ENCODE measurements at regions not wholly inside any gene's neighbourhood (a gene's known extent, or its start where the extent isn't known, plus 50 kb on each side); places are given as distances from the start of the nearest gene placed in this dataset.

DNA sequence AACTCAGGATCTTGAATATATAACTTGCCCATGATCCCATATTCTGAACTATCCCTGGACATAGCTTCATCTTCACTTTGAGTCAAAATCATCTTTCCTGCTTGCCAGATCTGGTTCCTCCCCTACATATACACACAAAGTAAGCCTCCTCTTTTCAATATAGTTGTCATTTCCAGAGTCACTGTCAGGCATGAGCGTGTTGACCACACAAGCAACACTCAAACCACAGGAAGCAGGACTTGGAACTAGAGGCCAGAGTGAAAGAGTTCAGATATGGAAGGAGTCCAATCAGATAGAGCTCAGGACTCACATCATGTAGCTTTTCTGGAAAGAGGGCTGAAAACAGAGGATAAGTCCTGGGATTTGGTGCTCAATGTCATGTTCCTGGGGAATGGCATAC lies 1140.6 kb downstream of the BCL11B start:
- DNase-seq (ENCODE audit: low read depth in 1 of 2, low spot score in 1 of 2) = no peak

DNA sequence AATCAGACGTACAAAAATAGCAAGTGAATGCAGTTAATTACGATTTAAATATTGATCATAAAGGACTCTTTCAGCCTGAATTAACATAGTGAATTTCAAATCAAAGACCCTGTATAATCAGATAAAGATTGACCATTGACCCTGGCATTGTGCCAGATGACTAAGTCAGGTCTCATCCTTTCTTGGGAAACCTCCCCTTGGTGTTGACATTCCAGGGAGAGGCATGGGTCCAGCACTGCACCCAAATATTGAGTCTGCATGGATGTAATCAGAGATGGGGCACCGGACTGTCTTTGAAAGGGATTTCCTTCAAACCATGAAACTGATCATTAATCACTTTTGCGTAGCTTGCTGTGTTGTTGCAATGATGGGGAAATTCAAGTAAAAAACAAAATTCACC lies 1138.2 kb downstream of the BCL11B start:
- no peak for DNase-seq (ENCODE audit: low read depth in 1 of 2, low spot score in 1 of 2)

DNA sequence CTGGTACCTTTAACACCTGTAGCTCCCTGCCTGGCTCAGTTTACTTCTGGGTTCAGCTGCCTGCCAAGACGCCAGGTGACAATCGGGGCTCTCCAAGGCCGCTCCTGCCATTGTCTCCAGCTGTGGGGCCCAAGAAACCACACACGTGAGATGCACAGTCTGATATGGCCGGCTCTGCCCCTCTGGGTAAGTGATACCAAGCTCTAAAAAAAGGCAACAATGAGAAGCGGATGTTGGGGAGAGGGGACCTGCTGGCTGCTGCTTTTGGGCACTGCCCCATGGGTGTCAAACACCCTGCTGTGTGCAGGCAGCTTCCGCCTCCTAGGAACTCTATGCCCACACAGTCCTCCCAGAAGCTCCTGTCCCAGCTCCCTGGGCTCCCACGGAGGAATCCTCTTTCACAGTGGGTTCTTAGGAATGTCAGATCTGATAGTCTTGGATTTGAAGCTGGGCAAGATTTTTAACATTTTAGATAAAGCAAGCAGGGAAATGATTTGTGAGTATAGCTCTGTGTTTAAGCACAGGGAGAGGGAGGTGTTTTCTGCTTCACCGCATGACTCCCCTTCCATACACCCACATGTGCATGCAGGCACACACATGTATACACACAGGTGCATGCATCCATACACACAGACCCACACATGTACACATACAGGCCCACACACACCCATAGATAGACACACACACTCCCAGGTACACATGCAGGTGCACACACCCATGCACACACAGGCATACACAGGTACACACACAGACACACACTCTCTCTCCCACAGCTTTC lies 1135.8 kb downstream of the BCL11B start:
- no peak for DNase-seq (ENCODE audit: low read depth in 1 of 2, low spot score in 1 of 2)

DNA sequence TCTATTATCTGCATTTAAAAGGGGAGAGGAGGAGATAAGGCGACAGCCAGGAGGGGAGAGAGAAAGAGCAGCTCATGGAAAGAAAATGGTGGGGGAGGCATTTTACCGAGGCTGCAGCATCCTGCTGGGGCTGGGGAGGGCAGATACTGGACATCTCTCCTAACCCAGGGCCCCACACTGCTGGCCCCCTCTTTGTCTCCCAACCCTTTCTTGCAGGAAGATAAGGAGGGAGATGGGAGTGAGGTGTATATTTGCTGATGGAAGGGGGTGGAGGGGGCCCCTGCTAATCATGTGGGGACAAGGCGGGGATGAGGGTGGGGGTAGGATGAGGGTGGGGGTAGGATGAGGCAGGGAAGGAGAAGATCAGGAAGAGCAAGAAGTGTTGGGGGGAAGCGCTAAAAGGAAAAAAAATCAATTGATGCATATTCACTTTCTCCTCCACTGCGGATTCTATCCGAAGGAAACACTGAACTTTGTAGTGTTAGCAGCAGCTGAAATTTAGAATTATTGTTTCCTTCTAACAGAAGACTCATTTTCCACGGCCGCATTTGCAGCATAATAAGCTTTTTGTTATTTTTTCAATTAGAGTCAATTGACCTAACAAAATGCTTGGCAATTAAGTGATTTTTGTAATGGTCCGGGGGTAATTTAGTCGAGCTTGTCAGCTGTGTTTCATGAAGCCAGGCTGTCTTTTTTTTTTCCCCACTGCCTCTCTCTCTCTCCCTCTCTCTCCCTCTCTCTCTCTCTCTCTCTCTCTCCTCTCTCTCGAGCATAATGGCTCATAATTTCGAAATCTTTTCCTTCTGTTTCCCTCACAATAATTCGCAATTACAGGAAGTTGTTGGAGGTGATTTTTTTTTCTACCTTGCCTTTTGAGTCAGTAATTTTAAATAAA lies 1134.6 kb downstream of the BCL11B start:
- no peak for DNase-seq (ENCODE audit: low read depth in 1 of 2, low spot score in 1 of 2)

DNA sequence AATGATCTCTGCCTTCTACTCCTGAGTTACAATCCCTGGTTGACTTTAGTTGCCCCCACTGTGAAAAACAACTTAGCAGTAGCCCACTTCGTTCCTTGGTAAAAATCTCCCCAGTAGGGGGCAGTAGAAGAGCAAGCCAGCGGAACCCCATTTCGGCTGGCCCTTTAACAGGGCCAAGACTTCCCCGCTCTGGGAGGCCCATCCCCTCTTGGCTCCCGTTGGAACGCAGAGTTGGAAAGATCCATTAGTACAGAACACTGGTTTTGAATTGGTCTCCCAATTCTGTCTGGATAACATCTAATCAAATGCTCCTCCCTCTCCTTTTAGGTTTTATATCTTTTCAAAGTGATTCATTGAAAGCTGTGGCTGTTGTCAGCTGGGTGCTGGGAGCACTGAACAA lies 1133.3 kb downstream of the BCL11B start:
- peak; percentile 41 to 71 for DNase-seq (ENCODE audit: low read depth in 1 of 2, low spot score in 1 of 2)

DNA sequence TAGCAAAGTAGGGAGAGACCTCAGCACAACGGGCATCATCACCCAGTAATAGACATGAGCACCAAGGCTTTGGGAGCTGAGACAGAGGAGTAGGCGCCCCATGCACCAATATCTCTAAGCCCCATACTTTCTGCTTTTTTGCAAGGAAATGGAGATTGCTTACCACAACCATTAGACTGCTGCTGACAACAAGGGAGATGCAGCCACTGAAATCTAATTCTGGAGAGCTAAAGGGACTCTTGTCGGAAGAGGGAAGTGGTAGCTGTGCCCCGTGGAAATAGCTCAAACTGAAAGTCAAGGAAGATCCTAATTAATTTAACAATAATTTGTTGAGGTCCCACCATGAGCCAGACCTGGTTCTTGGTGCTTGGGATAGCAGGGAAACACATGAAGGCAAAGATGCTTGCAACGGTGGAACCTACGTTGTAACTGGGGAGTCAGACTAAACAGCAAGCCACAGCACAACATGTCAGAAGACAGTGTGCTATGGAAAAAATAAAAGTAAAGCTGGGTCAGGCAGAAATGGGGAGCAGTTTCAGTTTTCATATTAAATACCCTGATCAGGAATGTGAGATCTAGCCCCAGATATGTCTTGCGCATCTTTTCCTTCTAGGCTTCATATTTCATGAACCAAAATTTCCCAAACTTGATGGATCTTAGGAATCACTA lies 1131.0 kb downstream of the BCL11B start:
- DNase-seq (ENCODE audit: low read depth in 1 of 2, low spot score in 1 of 2) = no peak

DNA sequence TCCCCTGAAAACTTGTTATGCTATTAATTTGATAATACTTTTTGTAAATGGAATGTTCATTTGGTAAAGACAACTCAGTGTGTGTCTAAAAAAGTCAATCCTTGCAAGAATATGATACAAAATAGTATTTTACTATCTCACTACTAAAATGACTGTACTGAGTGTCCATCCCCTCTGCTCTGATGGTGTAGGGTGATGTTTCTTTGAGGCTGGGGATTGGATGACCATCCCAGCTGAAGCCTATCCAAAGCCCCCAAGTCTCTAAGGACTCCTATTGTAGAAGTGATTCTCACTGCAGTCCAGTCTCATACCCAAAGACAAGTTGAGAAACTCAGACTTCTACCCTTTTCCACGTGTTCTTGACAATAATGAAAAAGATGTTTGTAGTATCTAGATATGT lies 1128.4 kb downstream of the BCL11B start:
- no peak for DNase-seq (ENCODE audit: low read depth in 1 of 2, low spot score in 1 of 2)

DNA sequence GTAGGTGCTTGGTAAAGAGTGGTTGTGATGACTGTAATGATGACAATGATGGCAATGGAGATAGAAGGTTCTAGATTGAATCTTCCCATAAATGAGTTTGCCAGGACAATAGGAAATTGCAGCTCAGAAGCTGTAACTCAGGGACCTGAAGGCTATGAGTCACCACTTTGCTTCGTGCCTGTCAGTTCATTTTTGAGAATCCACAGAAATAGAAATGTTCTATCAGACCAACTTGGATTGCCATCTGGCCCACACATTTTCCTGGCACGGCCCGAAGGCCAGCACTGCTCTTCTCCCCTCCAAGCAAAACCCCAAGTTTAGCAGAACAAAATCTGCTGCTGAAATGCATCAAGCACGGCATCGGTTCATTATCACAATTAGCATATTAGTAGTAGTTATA lies 1127.0 kb downstream of the BCL11B start:
- no peak for DNase-seq (ENCODE audit: low read depth in 1 of 2, low spot score in 1 of 2)

DNA sequence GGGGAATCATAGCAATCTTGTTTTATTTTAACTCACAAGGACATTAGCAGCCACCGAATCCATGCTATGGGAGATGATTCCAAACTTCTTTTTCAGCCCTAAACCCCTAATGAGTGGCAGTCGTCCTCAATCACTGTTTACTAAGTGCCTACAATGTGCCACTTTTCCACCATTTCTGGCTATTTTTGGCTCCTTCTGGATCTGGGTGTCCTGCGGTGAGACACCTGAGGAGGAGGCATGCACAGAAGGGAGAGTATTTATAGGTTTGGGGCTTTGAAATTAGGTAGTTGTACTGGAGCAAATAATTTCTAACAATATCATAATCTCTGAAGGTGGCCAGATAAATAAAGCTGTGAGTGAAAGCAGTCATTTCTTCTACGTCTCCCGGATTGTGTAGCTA lies 1125.6 kb downstream of the BCL11B start:
- no peak for DNase-seq (ENCODE audit: low read depth in 1 of 2, low spot score in 1 of 2)

DNA sequence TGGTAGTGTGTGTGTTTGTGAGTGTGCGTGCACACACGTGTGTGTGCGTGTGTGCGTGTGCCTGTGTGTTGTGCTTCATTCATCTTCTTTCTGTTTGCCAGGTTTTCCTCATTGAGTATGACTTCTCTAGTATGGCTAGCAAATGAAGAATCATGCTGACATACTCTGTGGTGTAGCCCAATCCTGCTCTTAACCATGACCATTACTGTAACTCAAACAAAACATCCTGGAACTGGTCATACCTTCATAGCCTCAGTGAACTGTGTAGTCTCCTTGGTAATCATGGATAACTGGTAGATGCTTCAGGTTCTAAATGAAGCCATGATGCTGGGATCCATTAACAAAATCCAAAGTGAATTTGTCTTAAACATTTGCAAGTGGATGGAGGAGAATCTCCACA lies 1117.7 kb downstream of the BCL11B start:
- no peak for DNase-seq (ENCODE audit: low read depth in 1 of 2, low spot score in 1 of 2)

DNA sequence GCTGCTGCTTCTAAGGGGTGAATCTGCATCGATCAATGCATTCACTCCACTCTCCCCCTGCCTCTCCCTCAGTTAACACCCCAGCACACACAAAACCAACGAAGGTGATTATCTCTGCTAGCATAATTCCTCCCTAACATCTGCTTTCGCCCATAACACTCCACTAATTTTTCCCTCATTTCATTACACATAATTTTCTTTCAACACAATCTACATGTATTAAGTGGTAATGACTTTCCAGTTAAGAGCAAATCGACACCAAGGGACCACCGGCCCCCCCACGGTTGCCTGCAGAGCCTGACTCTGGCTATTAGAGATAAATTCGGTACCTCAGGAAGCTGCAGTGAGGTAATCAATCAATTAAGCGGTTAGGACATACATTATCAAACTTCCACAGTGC lies 1115.6 kb downstream of the BCL11B start:
- no peak for DNase-seq (ENCODE audit: low read depth in 1 of 2, low spot score in 1 of 2)

DNA sequence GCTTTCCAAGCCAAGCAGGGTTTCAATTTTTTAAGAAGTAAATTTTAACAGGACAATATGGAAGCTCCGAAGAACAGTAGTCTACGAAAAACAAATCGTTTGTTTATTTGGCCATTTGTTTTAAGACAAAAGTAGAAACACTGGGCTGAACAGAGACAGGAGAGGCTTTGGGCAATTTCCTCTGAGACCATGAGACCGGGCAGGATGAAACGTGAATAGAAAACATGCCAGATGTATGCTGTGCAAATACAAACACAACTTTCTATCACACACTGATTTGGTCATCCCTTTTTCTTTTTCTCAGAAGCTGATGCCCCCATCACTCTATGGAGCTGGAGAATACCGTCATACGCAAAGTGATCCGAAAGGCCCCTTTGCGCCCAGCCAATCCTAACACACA lies 1111.1 kb downstream of the BCL11B start:
- DNase-seq (ENCODE audit: low read depth in 1 of 2, low spot score in 1 of 2) = no peak

DNA sequence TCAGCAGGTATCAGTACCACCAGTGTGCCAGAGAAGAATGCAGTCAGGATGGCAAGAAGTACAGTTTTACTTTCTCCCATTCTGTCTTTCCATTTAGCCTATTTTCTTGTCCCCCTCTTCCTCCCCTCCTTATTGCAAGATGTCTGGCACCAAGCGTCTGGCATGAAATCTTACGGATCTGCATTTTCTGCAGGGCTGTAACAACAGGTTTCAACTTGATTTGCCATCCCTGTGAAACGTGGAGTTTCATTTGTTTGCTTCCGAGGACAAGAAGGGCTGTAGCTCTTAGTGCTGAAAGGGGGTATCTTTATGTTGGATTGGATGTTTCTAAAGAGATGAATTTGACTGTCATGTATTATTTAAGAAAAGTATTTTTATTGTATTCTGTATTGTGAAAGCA lies 1110.6 kb downstream of the BCL11B start:
- no peak for DNase-seq (ENCODE audit: low read depth in 1 of 2, low spot score in 1 of 2)

DNA sequence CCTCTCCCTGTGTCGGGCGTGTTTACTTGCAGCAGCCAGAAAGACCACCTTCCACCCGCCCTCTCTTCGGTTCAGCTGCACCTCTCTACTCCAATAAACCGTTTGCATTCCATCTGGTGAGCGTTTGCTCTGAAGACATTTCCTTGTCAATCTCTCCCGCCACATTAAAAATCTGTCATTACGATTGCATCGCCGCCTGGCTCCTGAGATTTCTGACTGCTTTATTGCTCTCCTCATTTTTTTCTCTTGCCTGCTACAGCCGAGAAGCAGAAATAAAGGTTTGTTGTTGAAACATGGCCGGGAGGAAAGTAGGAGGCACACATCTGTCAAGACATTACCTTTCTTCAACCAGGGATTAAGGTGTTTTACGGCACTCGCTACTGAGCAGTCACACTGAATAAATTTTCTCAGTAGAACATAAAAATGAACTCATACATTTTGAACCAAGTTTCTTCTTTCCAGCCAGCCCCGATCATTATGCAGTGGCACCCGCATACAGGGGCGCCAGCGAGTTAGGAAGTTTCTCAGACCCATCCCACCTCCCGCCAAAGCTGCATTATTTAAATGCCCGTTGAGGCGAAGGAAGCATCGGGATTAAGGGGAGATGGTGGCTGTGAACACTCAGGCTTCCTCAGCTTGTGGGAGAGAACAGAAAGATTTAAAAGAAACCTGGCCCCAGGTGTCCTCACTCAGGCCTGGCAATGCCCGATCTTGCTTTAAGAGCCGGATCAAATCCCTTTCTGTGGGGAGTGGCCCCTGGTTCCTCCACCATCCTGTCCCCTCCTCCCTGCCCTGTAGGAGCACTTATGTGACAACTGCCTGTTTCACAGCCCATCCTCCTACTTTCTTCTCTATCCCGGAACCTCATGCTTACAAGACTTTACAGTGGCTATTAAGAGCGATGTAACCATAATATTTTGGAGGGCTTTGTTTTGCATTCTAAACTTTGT lies 1108.9 kb downstream of the BCL11B start:
- no peak for DNase-seq (ENCODE audit: low read depth in 1 of 2, low spot score in 1 of 2)

DNA sequence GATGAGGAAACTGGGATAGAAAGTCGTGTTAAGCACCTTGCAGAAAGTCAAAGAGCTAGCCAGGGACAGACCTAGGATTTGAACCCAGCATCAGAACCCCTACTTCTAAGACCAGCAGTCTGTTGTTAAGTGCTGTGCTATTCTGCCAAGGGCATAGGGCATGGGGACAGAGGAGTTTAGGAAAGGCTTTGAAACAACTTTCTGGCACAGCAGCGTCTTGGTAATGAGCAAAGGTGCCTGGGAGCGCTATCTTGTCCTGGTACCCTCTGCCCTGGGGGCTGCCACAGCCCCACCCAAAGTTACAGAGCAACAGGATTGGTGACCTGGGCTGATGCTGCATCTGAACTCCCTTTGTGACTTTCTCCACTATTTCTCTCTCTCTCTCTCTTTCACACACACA lies 1108.1 kb downstream of the BCL11B start:
- no peak for DNase-seq (ENCODE audit: low read depth in 1 of 2, low spot score in 1 of 2)

DNA sequence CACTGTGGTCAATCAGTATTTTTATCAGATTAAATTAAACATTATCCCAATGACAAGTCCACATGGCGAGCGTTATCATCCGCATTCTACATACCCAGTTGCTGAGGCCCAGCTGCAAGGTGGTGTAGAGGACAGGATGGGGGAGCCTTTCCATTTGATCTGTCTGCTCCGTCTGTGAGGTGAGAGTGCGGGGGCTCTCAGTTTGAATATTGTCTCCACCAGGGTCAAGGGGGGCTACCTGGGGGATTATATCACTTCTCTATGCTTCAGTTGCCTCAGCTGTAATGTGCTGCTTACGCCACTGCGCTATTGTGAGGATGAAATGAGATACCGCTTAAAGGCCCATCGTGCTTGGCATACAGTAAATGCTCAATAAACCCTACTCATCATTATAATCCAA lies 1106.0 kb downstream of the BCL11B start:
- no peak for DNase-seq (ENCODE audit: low read depth in 1 of 2, low spot score in 1 of 2)

DNA sequence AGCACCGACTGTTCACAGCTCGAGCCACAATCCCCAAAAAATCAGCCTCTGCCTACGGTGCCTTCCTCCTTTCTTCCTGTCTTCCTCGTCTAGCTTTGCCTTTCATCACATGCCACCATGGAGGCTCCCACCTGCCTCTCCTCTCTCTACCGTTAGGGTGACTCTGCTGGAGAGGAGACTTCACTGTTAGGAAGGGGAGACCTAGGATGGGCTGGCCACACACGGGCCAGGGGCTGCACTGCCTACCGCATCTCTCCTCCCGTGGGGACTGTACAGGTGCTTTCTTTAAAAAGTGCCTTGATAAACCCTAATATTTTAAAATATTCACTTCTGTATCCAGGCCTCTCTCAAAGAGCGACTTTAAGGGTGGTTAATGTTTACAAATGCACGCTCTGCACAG lies 1104.7 kb downstream of the BCL11B start:
- DNase-seq (ENCODE audit: low read depth in 1 of 2, low spot score in 1 of 2) = no peak

DNA sequence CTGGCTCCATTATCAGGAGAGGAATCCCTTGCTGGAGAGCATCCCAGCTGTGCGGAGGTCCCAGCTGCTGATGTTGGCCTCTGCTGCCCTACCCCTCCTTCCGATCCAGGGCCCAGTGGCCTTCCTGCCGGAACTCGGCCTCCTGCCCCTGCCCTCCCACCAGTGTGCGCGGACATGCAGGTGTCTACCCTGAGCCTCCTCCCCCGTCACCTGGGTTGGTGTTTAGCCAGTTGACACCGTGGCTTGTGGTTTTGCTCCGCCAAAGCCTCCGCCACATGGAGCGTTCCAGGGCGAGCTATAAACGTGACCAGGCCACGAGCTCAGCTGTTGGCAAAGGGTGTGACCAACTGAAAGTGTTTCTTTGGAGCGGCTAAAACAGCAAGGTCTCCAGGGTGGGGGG lies 1104.3 kb downstream of the BCL11B start:
- no peak for DNase-seq (ENCODE audit: low read depth in 1 of 2, low spot score in 1 of 2)

DNA sequence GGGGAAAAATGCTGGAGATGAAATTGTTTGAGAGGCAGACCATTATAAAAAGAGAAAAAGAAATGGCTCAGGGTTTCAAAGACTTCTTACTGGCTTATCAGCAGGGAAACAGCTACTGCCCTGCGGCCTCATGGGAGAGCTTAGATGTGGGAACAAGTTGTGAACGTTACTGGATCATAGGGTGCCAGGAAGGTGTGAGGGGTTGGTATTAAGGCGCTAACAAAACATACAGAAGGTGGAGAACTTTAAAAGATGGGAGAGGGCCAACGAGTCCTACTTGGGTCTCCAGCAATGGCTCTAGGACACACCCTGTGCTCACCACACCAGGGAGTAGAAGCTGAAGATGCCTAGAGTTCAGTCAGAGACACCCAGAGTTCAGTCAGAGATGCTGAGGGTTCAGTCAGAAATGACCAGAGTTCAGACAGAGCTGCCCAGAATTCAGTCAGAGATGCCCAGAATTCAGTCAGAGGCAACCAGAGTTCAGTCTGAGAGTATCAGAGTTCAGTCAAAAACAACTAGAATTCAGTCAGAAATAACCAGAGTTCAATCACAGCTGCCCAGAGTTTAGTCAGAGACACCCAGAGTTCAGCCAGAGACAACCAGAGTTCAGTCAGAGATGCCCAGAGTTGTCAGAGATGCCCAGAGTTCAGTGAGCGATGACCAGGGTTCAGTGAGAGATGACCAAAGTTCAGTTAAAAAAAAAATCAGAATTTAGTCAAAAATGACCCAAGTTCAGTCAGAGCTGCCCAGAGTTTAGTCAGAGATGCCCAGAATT lies 1103.6 kb downstream of the BCL11B start:
- no peak for DNase-seq (ENCODE audit: low read depth in 1 of 2, low spot score in 1 of 2)

DNA sequence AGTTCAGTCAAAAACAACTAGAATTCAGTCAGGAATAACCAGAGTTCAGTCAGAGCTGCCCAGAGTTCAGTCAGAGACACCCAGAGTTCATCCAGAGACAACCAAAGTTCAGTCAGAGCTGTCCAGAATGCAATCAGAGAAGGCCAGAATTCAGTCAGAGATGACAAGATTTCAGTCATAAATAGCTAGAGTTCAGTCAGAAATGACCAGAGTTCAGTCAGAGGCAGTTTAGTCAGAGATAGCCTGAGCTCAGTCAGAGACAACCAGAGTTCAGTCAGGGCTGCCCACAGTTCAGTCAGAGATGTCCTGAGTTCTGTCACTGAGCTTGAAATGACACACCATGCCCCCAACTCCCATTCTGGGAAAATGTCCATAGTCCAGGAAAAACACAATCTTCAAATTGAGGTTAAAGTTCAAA lies 1102.8 kb downstream of the BCL11B start:
- DNase-seq (ENCODE audit: low read depth in 1 of 2, low spot score in 1 of 2) = no peak
